NCI-H2196 treated with DMSO at 0.1 percent for 48 hours (cell line): ENCODE measurements at regions not wholly inside any gene's neighbourhood (a gene's known extent, or its start where the extent isn't known, plus 50 kb on each side); places are given as distances from the start of the nearest gene placed in this dataset.
"Not testable (repeated sequence)": the region's sequence is repeated elsewhere in the genome, so short reads cannot be mapped to it uniquely, and the experiment has no call there.

Experiments used
- DNase-seq: peaks from one replicate; lab custom pipeline; 2025; ENCODE audit not compliant: unreplicated experiment; lab: John Stamatoyannopoulos, UW

GRCh38 chr4:82248903-82249632 lies 124.7 kb downstream of the HNRNPD start:
- DNase-seq, result no peak

GRCh38 chr4:82247629-82248028 lies 126.2 kb downstream of the HNRNPD start:
- DNase-seq, result no peak

- no peak for DNase-seq
These were observed 126.6 kb downstream of the HNRNPD start for GRCh38 chr4:82247171-82247570.

- no peak for DNase-seq
These were observed 132.3 kb downstream of the HNRNPD start for GRCh38 chr4:82241534-82241933.

- no peak for DNase-seq
These were observed 133.4 kb downstream of the HNRNPD start for GRCh38 chr4:82240410-82240809.

GRCh38 chr4:82237142-82237541 lies 136.6 kb downstream of the HNRNPD start:
- DNase-seq, result not testable (repeated sequence)

GRCh38 chr4:82235346-82235745 lies 138.4 kb downstream of the HNRNPD start:
- no peak for DNase-seq

GRCh38 chr4:82232891-82233290 lies 140.9 kb downstream of the HNRNPD start:
- DNase-seq, result no peak

- DNase-seq, result no peak
These were observed 142.0 kb downstream of the HNRNPD start for GRCh38 chr4:82231806-82232205.

- no peak for DNase-seq
These were observed 143.5 kb downstream of the HNRNPD start for GRCh38 chr4:82230306-82230705.

- DNase-seq, result no peak
These were observed 148.8 kb downstream of the HNRNPD start for GRCh38 chr4:82225030-82225429.

GRCh38 chr4:82223715-82224114 lies 150.1 kb downstream of the HNRNPD start:
- DNase-seq, result no peak

- no peak for DNase-seq
These were observed 154.4 kb downstream of the HNRNPD start for GRCh38 chr4:82219346-82219745.

GRCh38 chr4:82217986-82218715 lies 155.6 kb downstream of the HNRNPD start:
- DNase-seq, result no peak

- no peak for DNase-seq
These were observed 157.6 kb downstream of the HNRNPD start for GRCh38 chr4:82216219-82216618.

- no peak for DNase-seq
These were observed 158.0 kb downstream of the HNRNPD start for GRCh38 chr4:82215800-82216199.

- DNase-seq, result no peak
These were observed 158.8 kb downstream of the HNRNPD start for GRCh38 chr4:82215039-82215438.

GRCh38 chr4:82213485-82214417 lies 160.0 kb downstream of the HNRNPD start:
- DNase-seq, result no peak

- peak; percentile 10 for DNase-seq
These were observed 171.8 kb downstream of the HNRNPD start for GRCh38 chr4:82201805-82202641.

GRCh38 chr4:82201303-82201702 lies 172.5 kb downstream of the HNRNPD start:
- DNase-seq, result peak; percentile 47

GRCh38 chr4:82200046-82200445 lies 173.7 kb downstream of the HNRNPD start:
- DNase-seq, result no peak
